ENCODE measurements at regions not wholly inside any gene's neighbourhood (a gene's known extent, or its start where the extent isn't known, plus 50 kb on each side); places are given as distances from the start of the nearest gene placed in this dataset.

- no peaks in the 10 kb centered on the region for H3K9me3 ChIP-seq (ENCODE audit: insufficient read depth, low read length)
- no peaks in the 10 kb centered on the region for H3F3A ChIP-seq (ENCODE audit: insufficient read depth)
- H2AFZ ChIP-seq (ENCODE audit: low read depth, low read length, severe bottlenecking), result no peak overlapping the region
- no peak overlapping the region for H3K4me3 ChIP-seq (ENCODE audit: insufficient read depth, low read length, poor library complexity, severe bottlenecking)
- H3K27ac ChIP-seq (ENCODE audit: low read depth, low read length), result no peak overlapping the region
- H3K36me3 ChIP-seq (ENCODE audit: low read length), result no peaks in the 10 kb centered on the region
- no peak overlapping the region for H3K9ac ChIP-seq (ENCODE audit: low read length)
- no peaks in the 10 kb centered on the region for H3K27me3 ChIP-seq (ENCODE audit: low read length)
- H3K79me2 ChIP-seq (ENCODE audit: insufficient read depth, low read length), result no peaks in the 10 kb centered on the region
- no peak for TF ChIP-seq EZH2phosphoT487 (conservative IDR thresholded peaks at IDR 0.05; ENCODE audit: low read length)
- TF ChIP-seq CTCF (IDR thresholded peaks at IDR 0.05; ENCODE audit: insufficient read depth, low read length, poor library complexity, severe bottlenecking), result no peak
- peaks cover 3% of the 10 kb centered on the region; the same call in 1 of the 2 replicates for H3K9me2 ChIP-seq (replicated peaks; ENCODE audit: insufficient read depth, low read length)
- no peak overlapping the region for H3K4me2 ChIP-seq (ENCODE audit: low read depth, low read length, poor library complexity, severe bottlenecking)
- no peaks in the 10 kb centered on the region for H4K20me1 ChIP-seq (ENCODE audit: low read depth, low read length)
Measured at GRCh38 chr1:178020968-178021640, 51.2 kb upstream of the SEC16B start.

- no peaks in the 10 kb centered on the region for H3K36me3 ChIP-seq (ENCODE audit: low read length)
- no peak overlapping the region for H2AFZ ChIP-seq (ENCODE audit: low read depth, low read length, severe bottlenecking)
- H3K9ac ChIP-seq (ENCODE audit: low read length), result no peak overlapping the region
- no peak overlapping the region for H3K4me3 ChIP-seq (ENCODE audit: insufficient read depth, low read length, poor library complexity, severe bottlenecking)
- no peaks in the 10 kb centered on the region for H3K9me3 ChIP-seq (ENCODE audit: insufficient read depth, low read length)
- no peak for TF ChIP-seq CTCF (IDR thresholded peaks at IDR 0.05; ENCODE audit: insufficient read depth, low read length, poor library complexity, severe bottlenecking)
- no peak for TF ChIP-seq EZH2phosphoT487 (conservative IDR thresholded peaks at IDR 0.05; ENCODE audit: low read length)
- no peaks in the 10 kb centered on the region for H3K27me3 ChIP-seq (ENCODE audit: low read length)
- H3K9me2 ChIP-seq (replicated peaks; ENCODE audit: insufficient read depth, low read length), result no peaks in the 10 kb centered on the region
- no peak overlapping the region for H3K27ac ChIP-seq (ENCODE audit: low read depth, low read length)
- no peaks in the 10 kb centered on the region for H4K20me1 ChIP-seq (ENCODE audit: low read depth, low read length)
- H3K79me2 ChIP-seq (ENCODE audit: insufficient read depth, low read length), result no peaks in the 10 kb centered on the region
- no peak overlapping the region for H3K4me2 ChIP-seq (ENCODE audit: low read depth, low read length, poor library complexity, severe bottlenecking)
- H3F3A ChIP-seq (ENCODE audit: insufficient read depth), result no peaks in the 10 kb centered on the region
Measured at GRCh38 chr1:178021950-178022349, 52.1 kb upstream of the SEC16B start.

GRCh38 chr1:178023181-178023618 lies 53.3 kb upstream of the SEC16B start:
- H3K79me2 ChIP-seq (ENCODE audit: insufficient read depth, low read length), result no peaks in the 10 kb centered on the region
- no peaks in the 10 kb centered on the region for H3K9me3 ChIP-seq (ENCODE audit: insufficient read depth, low read length)
- no peaks in the 10 kb centered on the region for H3K9me2 ChIP-seq (replicated peaks; ENCODE audit: insufficient read depth, low read length)
- no peak overlapping the region for H3K27ac ChIP-seq (ENCODE audit: low read depth, low read length)
- no peak for TF ChIP-seq EZH2phosphoT487 (conservative IDR thresholded peaks at IDR 0.05; ENCODE audit: low read length)
- TF ChIP-seq CTCF (IDR thresholded peaks at IDR 0.05; ENCODE audit: insufficient read depth, low read length, poor library complexity, severe bottlenecking), result no peak
- no peak overlapping the region for H3K9ac ChIP-seq (ENCODE audit: low read length)
- no peaks in the 10 kb centered on the region for H4K20me1 ChIP-seq (ENCODE audit: low read depth, low read length)
- H3F3A ChIP-seq (ENCODE audit: insufficient read depth), result no peaks in the 10 kb centered on the region
- no peaks in the 10 kb centered on the region for H3K27me3 ChIP-seq (ENCODE audit: low read length)
- no peaks in the 10 kb centered on the region for H3K36me3 ChIP-seq (ENCODE audit: low read length)
- H3K4me2 ChIP-seq (ENCODE audit: low read depth, low read length, poor library complexity, severe bottlenecking), result no peak overlapping the region
- no peak overlapping the region for H3K4me3 ChIP-seq (ENCODE audit: insufficient read depth, low read length, poor library complexity, severe bottlenecking)
- no peak overlapping the region for H2AFZ ChIP-seq (ENCODE audit: low read depth, low read length, severe bottlenecking)

All from SU-DHL-6 (cell line).